ENCODE measurements at regions not wholly inside any gene's neighbourhood (a gene's known extent, or its start where the extent isn't known, plus 50 kb on each side); places are given as distances from the start of the nearest gene placed in this dataset.

- no peak for TF ChIP-seq KDM1A (IDR thresholded peaks at IDR 0.05)
- TF ChIP-seq IRF2 (CRISPR knock-in tag; IDR thresholded peaks at IDR 0.05) = no peak
- TF ChIP-seq, protein P1, sequence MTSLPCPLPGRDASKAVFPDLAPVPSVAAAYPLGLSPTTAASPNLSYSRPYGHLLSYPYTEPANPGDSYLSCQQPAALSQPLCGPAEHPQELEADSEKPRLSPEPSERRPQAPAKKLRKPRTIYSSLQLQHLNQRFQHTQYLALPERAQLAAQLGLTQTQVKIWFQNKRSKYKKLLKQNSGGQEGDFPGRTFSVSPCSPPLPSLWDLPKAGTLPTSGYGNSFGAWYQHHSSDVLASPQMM (CRISPR knock-in tag; IDR thresholded peaks at IDR 0.05) = no peak
- TF ChIP-seq SIX5 (IDR thresholded peaks at IDR 0.05; ENCODE audit: borderline replicate concordance in 1 of 2, insufficient read depth in 1 of 2, low read depth in 1 of 2, low read length in 2 of 2) = no peak
- TF ChIP-seq HDAC6 (IDR thresholded peaks at IDR 0.05; ENCODE audit: low read depth, low read length) = no peak
- no peak for TF ChIP-seq GTF2F1 (IDR thresholded peaks at IDR 0.05; ENCODE audit: low read depth, low read length)
- TF ChIP-seq POLR2A (conservative IDR thresholded peaks at IDR 0.05) = no peak
- no peak for TF ChIP-seq LARP7 (IDR thresholded peaks at IDR 0.05)
- TF ChIP-seq NCOA1 (IDR thresholded peaks at IDR 0.05; ENCODE audit: low read depth) = no peak
- TF ChIP-seq MAX (CRISPR knock-in tag; IDR thresholded peaks at IDR 0.05) = no peak
- TF ChIP-seq EZH2 (IDR thresholded peaks at IDR 0.05; ENCODE audit: borderline replicate concordance, low read depth, low read length) = no peak
- TF ChIP-seq TCF3 (CRISPR knock-in tag; IDR thresholded peaks at IDR 0.05) = no peak
Observed at GRCh38 chr7:116398672-116399071, 100.9 kb upstream of the CAV2 start.

Data from K562 (cell line).